WTC11 (cell line): ENCODE measurements at regions not wholly inside any gene's neighbourhood (a gene's known extent, or its start where the extent isn't known, plus 50 kb on each side); places are given as distances from the start of the nearest gene placed in this dataset.

Experiments used
- ATAC-seq: fragments of 200-7000 bp; cut with Tn5 transposase; 2 replicates; pipeline ENCODE4 v1.10.0; 2021; ENCODE audit warnings: mild to moderate bottlenecking, moderate library complexity
- CTCF ChIA-PET: fragments of 300-600 bp; sonication (Branson Sonifier 250); formaldehyde crosslinking; loops from one replicate; lab custom pipeline; 2021; ENCODE audit warnings: antibody characterized with exemption; lab: Charles Lee
- POLR2A ChIA-PET: fragments of 350-600 bp; sonication (Branson Sonifier 250); formaldehyde crosslinking; loops from one replicate; lab custom pipeline; 2021; ENCODE audit warnings: antibody characterized with exemption; lab: Charles Lee
- DNase-seq: peaks from one replicate; pipeline ENCODE4 v3.0.0; 2021; ENCODE audit warnings: low spot score
- H3K27ac Mint-ChIP-seq: 2 replicates; pipeline ENCODE4 v1.8.0; 2021; ENCODE audit warnings: mixed read lengths
- H3K27me3 Mint-ChIP-seq: 2 replicates; pipeline ENCODE4 v1.8.0; 2021; ENCODE audit warnings: low read depth, mild to moderate bottlenecking, moderate library complexity, mixed read lengths
- H3K36me3 Mint-ChIP-seq: 2 replicates; pipeline ENCODE4 v1.8.0; 2021; ENCODE audit warnings: mixed read lengths
- H3K4me1 Mint-ChIP-seq: 2 replicates; pipeline ENCODE4 v1.8.0; 2022; ENCODE audit warnings: mixed read lengths
- H3K4me3 Mint-ChIP-seq: 2 replicates; pipeline ENCODE4 v1.8.0; 2021; ENCODE audit warnings: mild to moderate bottlenecking, moderate library complexity, mixed read lengths
- H3K9me3 Mint-ChIP-seq: 2 replicates; pipeline ENCODE4 v1.8.0; 2021; ENCODE audit warnings: mixed read lengths
- ARID4B ChIP-seq: sonication (generic); formaldehyde crosslinking; IDR thresholded peaks from 2 replicates; pipeline ENCODE4 v1.8.0; 2023; ENCODE audit warnings: missing genetic modification reagents, mild to moderate bottlenecking, borderline replicate concordance
- ATF3 ChIP-seq: sonication (generic); formaldehyde crosslinking; conservative IDR thresholded peaks from 2 replicates; pipeline ENCODE4 v1.8.1; 2022; ENCODE audit warnings: mild to moderate bottlenecking, missing genetic modification reagents
- E2F1 ChIP-seq: sonication (generic); formaldehyde crosslinking; IDR thresholded peaks from 2 replicates; pipeline ENCODE4 v1.8.0; 2022; ENCODE audit warnings: mild to moderate bottlenecking, missing genetic modification reagents
- E2F5 ChIP-seq: sonication (generic); formaldehyde crosslinking; IDR thresholded peaks from 2 replicates; pipeline ENCODE4 v1.8.1; 2022; ENCODE audit warnings: mild to moderate bottlenecking, moderate library complexity, missing genetic modification reagents
- HMGXB4 ChIP-seq: sonication (generic); formaldehyde crosslinking; IDR thresholded peaks from 2 replicates; pipeline ENCODE4 v1.8.1; 2023; ENCODE audit warnings: mild to moderate bottlenecking, moderate library complexity, missing genetic modification reagents
- JAZF1 ChIP-seq: fragments of 250-450 bp; sonication (Bioruptor Pico); IDR thresholded peaks from 2 replicates; pipeline ENCODE4 v1.9.0; 2021; ENCODE audit warnings: moderate library complexity, mild to moderate bottlenecking, inconsistent platforms
- KAT7 ChIP-seq: sonication (generic); formaldehyde crosslinking; IDR thresholded peaks from 2 replicates; pipeline ENCODE4 v1.8.1; 2023; ENCODE audit warnings: missing genetic modification reagents, mild to moderate bottlenecking, borderline replicate concordance
- NR3C1 ChIP-seq: sonication (generic); formaldehyde crosslinking; conservative IDR thresholded peaks from 2 replicates; pipeline ENCODE4 v1.8.1; 2023; ENCODE audit warnings: low read depth, mild to moderate bottlenecking, missing genetic modification reagents
- RORB ChIP-seq: fragments of 250-450 bp; sonication (Bioruptor Pico); IDR thresholded peaks from 2 replicates; pipeline ENCODE4 v1.9.0; 2021; ENCODE audit warnings: mild to moderate bottlenecking
- ZMAT4 ChIP-seq: fragments of 250-450 bp; sonication (Bioruptor Pico); IDR thresholded peaks from 2 replicates; pipeline ENCODE4 v1.9.0; 2021; ENCODE audit warnings: mild to moderate bottlenecking
- ZNF281 ChIP-seq: sonication (generic); formaldehyde crosslinking; IDR thresholded peaks from 2 replicates; pipeline ENCODE4 v1.8.0; 2023; ENCODE audit warnings: mild to moderate bottlenecking, missing genetic modification reagents

GRCh38 chr20:55031971-55032370 is 556.6 kb downstream of the DOK5 start (continued):
- TF ChIP-seq E2F1 (no peak), E2F5 (CRISPR knock-in tag) (no peak), ZMAT4 (CRISPR knock-in tag) (no peak), HMGXB4 (no peak)

GRCh38 chr20:55014766-55015165 is 539.4 kb downstream of the DOK5 start:
- H3K9me3 Mint-ChIP-seq: peaks cover 80% of the 10 kb centered on the region
- ChIA-PET POLR2A (no interaction called here), CTCF (no interaction called here)
- no peak for TF ChIP-seq RORB
- no peak for TF ChIP-seq ARID4B (CRISPR knock-in tag)
- no peak for TF ChIP-seq JAZF1 (CRISPR knock-in tag)
- no peak for TF ChIP-seq ZNF281
- TF ChIP-seq NR3C1 (CRISPR knock-in tag): no peak
- H3K4me1 Mint-ChIP-seq: no peaks in the 10 kb centered on the region
- DNase-seq (no peak), ATAC-seq (no peak)
- peaks cover 6% of the 10 kb centered on the region for H3K27me3 Mint-ChIP-seq
- H3K36me3 Mint-ChIP-seq: peaks cover 63% of the 10 kb centered on the region
- H3K4me3 Mint-ChIP-seq: no peak overlapping the region
- H3K27ac Mint-ChIP-seq: no peak overlapping the region

GRCh38 chr20:55010761-55011160 is 535.4 kb downstream of the DOK5 start:
- CTCF ChIA-PET: no interaction called here
- POLR2A ChIA-PET: no interaction called here
- ATAC-seq (no peak), DNase-seq (no peak)
- Mint-ChIP-seq H3K36me3 (peaks cover 64% of the 10 kb centered on the region), H3K4me3 (no peak overlapping the region), H3K4me1 (no peaks in the 10 kb centered on the region), H3K9me3 (peaks cover 85% of the 10 kb centered on the region), H3K27ac (no peak overlapping the region), H3K27me3 (peaks cover 4% of the 10 kb centered on the region)
- no peak for TF ChIP-seq ATF3 (CRISPR knock-in tag)
- TF ChIP-seq JAZF1 (CRISPR knock-in tag): no peak
- TF ChIP-seq KAT7 (CRISPR knock-in tag): no peak
